OCI-LY1 (cell line): ENCODE measurements at regions not wholly inside any gene's neighbourhood (a gene's known extent, or its start where the extent isn't known, plus 50 kb on each side); places are given as distances from the start of the nearest gene placed in this dataset.

Experiments
- H2AFZ ChIP-seq: fragments of 200-600 bp; sonication (generic), shearing (Covaris generic); 2 replicates; pipeline ENCODE4 v1.6.0; 2014; ENCODE audit warnings: antibody characterized with exemption, mild to moderate bottlenecking, low read length
- H3F3A ChIP-seq: fragments of 200-600 bp; sonication (generic), shearing (Covaris generic); 2 replicates; pipeline ENCODE4 v1.6.0; 2014; ENCODE audit warnings: mild to moderate bottlenecking, antibody characterized with exemption, low read length, moderate library complexity; ENCODE audit not compliant: insufficient read depth
- H3K27ac ChIP-seq: fragments of 200-600 bp; sonication (generic); 2 replicates; pipeline ENCODE4 v1.5.1; 2014; ENCODE audit warnings: low read length, mixed run types, mild to moderate bottlenecking, low read depth; ENCODE audit not compliant: poor library complexity, severe bottlenecking
- H3K27me3 ChIP-seq: fragments of 200-600 bp; sonication (generic); 2 replicates; pipeline ENCODE4 v1.6.0; 2014; ENCODE audit warnings: antibody characterized with exemption, mild to moderate bottlenecking, low read length, moderate library complexity; ENCODE audit not compliant: insufficient read depth
- H3K36me3 ChIP-seq: fragments of 200-600 bp; sonication (generic); 2 replicates; pipeline ENCODE4 v1.6.1; 2014; ENCODE audit warnings: mild to moderate bottlenecking, antibody characterized with exemption, low read length, moderate library complexity, mixed read lengths; ENCODE audit not compliant: insufficient read depth
- H3K4me1 ChIP-seq: fragments of 200-600 bp; sonication (generic); 2 replicates; pipeline ENCODE4 v1.5.1; 2014; ENCODE audit warnings: mild to moderate bottlenecking, low read length, moderate library complexity; ENCODE audit not compliant: insufficient read depth, severe bottlenecking
- H3K4me2 ChIP-seq: fragments of 200-600 bp; sonication (generic), shearing (Covaris generic); 2 replicates; pipeline ENCODE4 v1.6.1; 2014; ENCODE audit warnings: low read length
- H3K4me3 ChIP-seq: fragments of 200-600 bp; sonication (generic); 2 replicates; pipeline ENCODE4 v1.5.1; 2014; ENCODE audit warnings: low read length, low read depth, mild to moderate bottlenecking, mixed read lengths; ENCODE audit not compliant: poor library complexity, severe bottlenecking
- H3K79me2 ChIP-seq: fragments of 200-600 bp; shearing (Covaris generic); 2 replicates; pipeline ENCODE4 v1.6.1; 2016; ENCODE audit warnings: mixed run types, low read length, mixed read lengths; ENCODE audit not compliant: insufficient read depth
- H3K9ac ChIP-seq: fragments of 200-600 bp; sonication (generic), shearing (Covaris generic); 2 replicates; pipeline ENCODE4 v1.6.1; 2014; ENCODE audit warnings: mild to moderate bottlenecking, low read length, mixed read lengths
- H3K9me2 ChIP-seq: fragments of 200-600 bp; sonication (generic), shearing (Covaris generic); 2 replicates; pipeline ENCODE4 v1.6.1; 2014; ENCODE audit warnings: low read depth, mild to moderate bottlenecking, low read length, mixed read lengths
- H3K9me3 ChIP-seq: fragments of 200-600 bp; shearing (Covaris generic); 2 replicates; pipeline ENCODE4 v1.6.1; 2014; ENCODE audit warnings: low read length, mixed read lengths
- H4K20me1 ChIP-seq: fragments of 200-600 bp; sonication (generic), shearing (Covaris generic); 2 replicates; pipeline ENCODE4 v1.6.0; 2016; ENCODE audit warnings: mild to moderate bottlenecking, low read length; ENCODE audit not compliant: insufficient read depth
- EZH2 ChIP-seq: fragments of 200-600 bp; sonication (generic), shearing (Covaris generic); IDR thresholded peaks from 2 replicates; pipeline ENCODE4 v1.8.0; 2017; ENCODE audit warnings: borderline replicate concordance, mixed run types, mild to moderate bottlenecking, antibody characterized with exemption, low read length, moderate library complexity, mixed read lengths
- TF ChIP-seq, protein P1 (sequence below): fragments of 200-600 bp; sonication (generic), shearing (Covaris generic); IDR thresholded peaks from 2 replicates; pipeline ENCODE4 v1.5.1; 2017; ENCODE audit warnings: mild to moderate bottlenecking, antibody characterized with exemption, low read length, moderate library complexity, mixed read lengths

DNA sequence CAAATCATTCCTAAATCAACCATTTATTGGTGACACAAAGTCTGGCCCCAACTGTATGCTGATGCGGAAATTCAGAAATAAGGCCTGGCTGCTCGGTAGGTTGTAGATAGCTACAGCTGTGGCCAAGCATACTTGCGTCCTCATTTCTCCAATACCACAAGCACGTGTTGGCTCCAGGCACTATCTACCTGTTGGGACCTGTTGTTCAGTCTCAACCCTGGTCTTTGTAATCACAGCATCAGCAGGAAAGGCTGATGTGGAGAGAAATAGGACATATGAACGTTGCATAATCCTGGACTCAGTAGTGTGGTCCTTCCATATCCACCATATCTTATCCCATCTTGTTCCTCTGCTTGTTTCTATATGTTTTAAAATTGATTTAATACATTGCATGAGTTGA lies 212.6 kb downstream of the PMAIP1 start:
- TF ChIP-seq EZH2 = no peak
- TF ChIP-seq, protein P1, sequence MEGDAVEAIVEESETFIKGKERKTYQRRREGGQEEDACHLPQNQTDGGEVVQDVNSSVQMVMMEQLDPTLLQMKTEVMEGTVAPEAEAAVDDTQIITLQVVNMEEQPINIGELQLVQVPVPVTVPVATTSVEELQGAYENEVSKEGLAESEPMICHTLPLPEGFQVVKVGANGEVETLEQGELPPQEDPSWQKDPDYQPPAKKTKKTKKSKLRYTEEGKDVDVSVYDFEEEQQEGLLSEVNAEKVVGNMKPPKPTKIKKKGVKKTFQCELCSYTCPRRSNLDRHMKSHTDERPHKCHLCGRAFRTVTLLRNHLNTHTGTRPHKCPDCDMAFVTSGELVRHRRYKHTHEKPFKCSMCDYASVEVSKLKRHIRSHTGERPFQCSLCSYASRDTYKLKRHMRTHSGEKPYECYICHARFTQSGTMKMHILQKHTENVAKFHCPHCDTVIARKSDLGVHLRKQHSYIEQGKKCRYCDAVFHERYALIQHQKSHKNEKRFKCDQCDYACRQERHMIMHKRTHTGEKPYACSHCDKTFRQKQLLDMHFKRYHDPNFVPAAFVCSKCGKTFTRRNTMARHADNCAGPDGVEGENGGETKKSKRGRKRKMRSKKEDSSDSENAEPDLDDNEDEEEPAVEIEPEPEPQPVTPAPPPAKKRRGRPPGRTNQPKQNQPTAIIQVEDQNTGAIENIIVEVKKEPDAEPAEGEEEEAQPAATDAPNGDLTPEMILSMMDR = no peak
- no peaks in the 10 kb centered on the region for H3K79me2 ChIP-seq
- H2AFZ ChIP-seq = no peak overlapping the region

DNA sequence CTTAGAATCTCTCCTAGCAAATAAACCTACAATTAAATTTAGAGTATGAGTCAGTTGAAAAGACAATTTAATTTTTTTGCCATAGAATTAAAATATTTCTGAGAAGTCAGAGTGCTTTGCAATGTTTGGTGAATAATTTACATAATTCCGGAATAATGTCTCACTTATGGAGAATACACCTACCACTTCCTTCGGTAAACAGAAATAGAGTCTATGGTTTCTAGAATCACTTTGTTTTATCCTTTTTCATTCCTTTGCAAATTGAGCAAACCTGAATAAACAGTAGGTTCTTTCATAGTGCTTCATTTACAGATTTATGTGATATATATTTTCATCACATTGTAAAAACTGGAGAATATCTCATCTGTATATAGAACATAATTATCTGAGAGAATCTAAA lies 211.7 kb downstream of the PMAIP1 start:
- Histone ChIP-seq H3K27ac (no peak overlapping the region), H4K20me1 (no peaks in the 10 kb centered on the region), H3K27me3 (no peaks in the 10 kb centered on the region), H3K36me3 (no peaks in the 10 kb centered on the region), H3K9ac (no peak overlapping the region), H2AFZ (no peak overlapping the region), H3K9me3 (no peaks in the 10 kb centered on the region; the same call in 1 of the 2 replicates), H3K79me2 (no peaks in the 10 kb centered on the region), H3K4me3 (no peak overlapping the region), H3F3A (no peaks in the 10 kb centered on the region), H3K4me2 (no peak overlapping the region), H3K4me1 (no peaks in the 10 kb centered on the region), H3K9me2 (no peaks in the 10 kb centered on the region)
- TF ChIP-seq, protein P1 = no peak
- TF ChIP-seq EZH2 = no peak

More for the DNA sequence above, 212.6 kb downstream of the PMAIP1 start:
- H3K4me1 ChIP-seq = no peaks in the 10 kb centered on the region
- no peak overlapping the region for H3K4me3 ChIP-seq
- H3K9me3 ChIP-seq = no peaks in the 10 kb centered on the region; the same call in 1 of the 2 replicates
- H3K4me2 ChIP-seq = no peak overlapping the region
- H3K27ac ChIP-seq = no peak overlapping the region
- H3K9me2 ChIP-seq = no peaks in the 10 kb centered on the region
- H3K27me3 ChIP-seq = no peaks in the 10 kb centered on the region
- no peaks in the 10 kb centered on the region for H3F3A ChIP-seq
- H3K36me3 ChIP-seq = no peaks in the 10 kb centered on the region
- no peak overlapping the region for H3K9ac ChIP-seq
- H4K20me1 ChIP-seq = no peaks in the 10 kb centered on the region

DNA sequence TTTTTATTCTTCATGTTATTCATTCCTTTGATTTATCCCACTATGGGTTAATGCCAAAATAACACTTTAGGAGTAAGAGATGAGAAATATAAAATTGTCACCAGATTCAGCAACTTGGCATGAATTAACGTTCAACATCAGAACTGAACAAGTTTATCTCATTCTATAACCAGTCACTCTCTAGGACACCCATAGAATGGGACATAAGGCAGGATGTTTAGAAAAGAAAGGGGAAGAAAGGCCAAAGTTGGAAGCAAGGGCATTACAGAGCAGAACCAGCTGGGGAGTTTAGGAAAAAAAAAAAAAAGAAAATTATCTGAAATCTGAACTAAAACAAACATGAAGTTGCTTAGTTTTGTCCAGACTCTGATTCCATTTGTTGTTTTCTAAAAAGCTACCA lies 211.0 kb downstream of the PMAIP1 start:
- Histone ChIP-seq H3K4me2 (no peak overlapping the region), H3K4me3 (no peak overlapping the region), H3K4me1 (no peaks in the 10 kb centered on the region), H3K79me2 (no peaks in the 10 kb centered on the region), H3K9me2 (no peaks in the 10 kb centered on the region), H3K9me3 (no peaks in the 10 kb centered on the region), H3K27ac (no peak overlapping the region), H3K27me3 (no peaks in the 10 kb centered on the region), H3F3A (no peaks in the 10 kb centered on the region), H3K9ac (no peak overlapping the region), H4K20me1 (no peaks in the 10 kb centered on the region), H2AFZ (no peak overlapping the region), H3K36me3 (no peaks in the 10 kb centered on the region)
- TF ChIP-seq, protein P1 = no peak
- no peak for TF ChIP-seq EZH2
